Stimulated activated CD4-positive, alpha-beta T cell treated with anti-CD3 and anti-CD28 coated beads, Interleukin-15, amount 100 ng/mL, for 24 hours (primary cell): ENCODE measurements at regions not wholly inside any gene's neighbourhood (a gene's known extent, or its start where the extent isn't known, plus 50 kb on each side); places are given as distances from the start of the nearest gene placed in this dataset.
"Not testable (repeated sequence)": the region's sequence is repeated elsewhere in the genome, so short reads cannot be mapped to it uniquely, and the experiment has no call there.

ENCODE experiments used
- DNase-seq: peaks from one replicate; pipeline ENCODE4 v3.0.0-alpha.2; 2020

- DNase-seq: no peak
Observed at GRCh38 chr2:147603447-147603846, 241.4 kb upstream of the ACVR2A start.

- DNase-seq: no peak
Observed at GRCh38 chr2:147600646-147601045, 244.2 kb upstream of the ACVR2A start.

GRCh38 chr2:147600223-147600622, 244.6 kb upstream of the ACVR2A start:
- no peak for DNase-seq

- no peak for DNase-seq
Observed at GRCh38 chr2:147595200-147595599, 249.6 kb upstream of the ACVR2A start.

GRCh38 chr2:147594038-147594437, 250.8 kb upstream of the ACVR2A start:
- DNase-seq: no peak

GRCh38 chr2:147592784-147593183, 252.0 kb upstream of the ACVR2A start:
- not testable (repeated sequence) for DNase-seq

- DNase-seq: no peak
Observed at GRCh38 chr2:147589127-147589526, 255.7 kb upstream of the ACVR2A start.

GRCh38 chr2:147588191-147588590, 256.6 kb upstream of the ACVR2A start:
- DNase-seq: no peak

GRCh38 chr2:147578529-147578928, 266.3 kb upstream of the ACVR2A start:
- no peak for DNase-seq

GRCh38 chr2:147577998-147578380, 266.8 kb upstream of the ACVR2A start:
- DNase-seq: no peak

- no peak for DNase-seq
Observed at GRCh38 chr2:147577323-147577997, 267.4 kb upstream of the ACVR2A start.

- no peak for DNase-seq
Observed at GRCh38 chr2:147575106-147575505, 269.7 kb upstream of the ACVR2A start.

GRCh38 chr2:147572622-147573021, 272.2 kb upstream of the ACVR2A start:
- DNase-seq: no peak

GRCh38 chr2:147569426-147569825, 275.4 kb upstream of the ACVR2A start:
- no peak for DNase-seq

- DNase-seq: no peak
Observed at GRCh38 chr2:147568109-147568508, 276.7 kb upstream of the ACVR2A start.

- DNase-seq: no peak
Observed at GRCh38 chr2:147567136-147567535, 277.7 kb upstream of the ACVR2A start.

GRCh38 chr2:147560810-147561535, 283.9 kb upstream of the ACVR2A start:
- DNase-seq: no peak

- no peak for DNase-seq
Observed at GRCh38 chr2:147559070-147559725, 285.6 kb upstream of the ACVR2A start.

GRCh38 chr2:147558620-147559019, 286.2 kb upstream of the ACVR2A start:
- DNase-seq: no peak

GRCh38 chr2:147554521-147555107, 290.2 kb upstream of the ACVR2A start:
- no peak for DNase-seq

GRCh38 chr2:147553775-147554271, 291.0 kb upstream of the ACVR2A start:
- DNase-seq: no peak

- no peak for DNase-seq
Observed at GRCh38 chr2:147550995-147551731, 293.7 kb upstream of the ACVR2A start.

- DNase-seq: no peak
Observed at GRCh38 chr2:147549054-147549453, 295.8 kb upstream of the ACVR2A start.
